PFSK-1 (cell line): ENCODE measurements at regions not wholly inside any gene's neighbourhood (a gene's known extent, or its start where the extent isn't known, plus 50 kb on each side); places are given as distances from the start of the nearest gene placed in this dataset.

Experiments used
- POLR2AphosphoS5 ChIP-seq: IDR thresholded peaks from 2 replicates; pipeline ENCODE4 v1.6.1; 2012; ENCODE audit warnings: low read depth, mild to moderate bottlenecking, control low read depth, low read length, moderate library complexity
- REST ChIP-seq, 2 experiments: IDR thresholded peaks; 2 replicates each; pipeline versions ENCODE4 v1.6.1 to v1.8.0; 2011 to 2012; ENCODE audit warnings: low read depth in 2 of 2, low read length in 2 of 2, control low read depth in 1 of 2, inconsistent platforms in 1 of 2, mild to moderate bottlenecking in 1 of 2, moderate library complexity in 1 of 2; ENCODE audit not compliant: insufficient read depth in 1 of 2
- SIN3A ChIP-seq: IDR thresholded peaks from 2 replicates; pipeline ENCODE4 v1.6.1; 2012; ENCODE audit warnings: mild to moderate bottlenecking, low read length, moderate library complexity, borderline replicate concordance; ENCODE audit not compliant: insufficient read depth
- TAF1 ChIP-seq: IDR thresholded peaks from 2 replicates; pipeline ENCODE4 v1.6.1; 2012; ENCODE audit warnings: low read length, control low read depth, borderline replicate concordance; ENCODE audit not compliant: insufficient read depth

GRCh38 chr10:4772202-4772570 lies 53.8 kb upstream of the AKR1E2 start:
- TF ChIP-seq POLR2AphosphoS5 (no peak), SIN3A (no peak), REST (IDR thresholded peaks at IDR 0.05; ENCODE audit: insufficient read depth in 1 of 2, low read depth in 2 of 2, low read length in 2 of 2) (no peak), TAF1 (no peak)
